Mesendoderm (in vitro differentiated cells): ENCODE measurements at regions not wholly inside any gene's neighbourhood (a gene's known extent, or its start where the extent isn't known, plus 50 kb on each side); places are given as distances from the start of the nearest gene placed in this dataset.

ENCODE experiments used
- DNase-seq: peaks from one replicate; pipeline ENCODE4 v3.0.0; 2013
- H2AK5ac ChIP-seq: 2 replicates; pipeline ENCODE4 v1.6.1; 2013; ENCODE audit warnings: low read length, inconsistent platforms
- H2BK120ac ChIP-seq: 2 replicates; pipeline ENCODE4 v1.6.1; 2013; ENCODE audit warnings: low read depth, mild to moderate bottlenecking, low read length, moderate library complexity, mixed read lengths
- H2BK15ac ChIP-seq: replicated peaks from 2 replicates; pipeline ENCODE4 v1.6.1; 2013; ENCODE audit warnings: low read depth, mild to moderate bottlenecking, moderate library complexity
- H2BK5ac ChIP-seq: 2 replicates; pipeline ENCODE4 v1.6.1; 2013; ENCODE audit warnings: low read length, inconsistent platforms
- H3K18ac ChIP-seq: 2 replicates; pipeline ENCODE4 v1.6.1; 2013; ENCODE audit warnings: mild to moderate bottlenecking, low read length, mixed read lengths
- H3K23ac ChIP-seq: one replicate; pipeline ENCODE4 v1.6.1; 2013; ENCODE audit warnings: low read length
- H3K27ac ChIP-seq: 2 replicates; pipeline ENCODE4 v1.5.1; 2013; ENCODE audit warnings: low read depth, mild to moderate bottlenecking, inconsistent platforms, low read length, moderate library complexity
- H3K27me3 ChIP-seq: 2 replicates; pipeline ENCODE4 v1.6.1; 2013; ENCODE audit warnings: low read length, control low read depth, mild to moderate bottlenecking, inconsistent platforms; ENCODE audit not compliant: insufficient read depth, poor library complexity
- H3K36me3 ChIP-seq: 2 replicates; pipeline ENCODE4 v1.6.1; 2013; ENCODE audit warnings: low read length, inconsistent platforms; ENCODE audit not compliant: control insufficient read depth, insufficient read depth
- H3K4ac ChIP-seq: one replicate; pipeline ENCODE4 v1.6.1; 2013; ENCODE audit warnings: low read depth, mild to moderate bottlenecking, low read length, moderate library complexity
- H3K4me1 ChIP-seq: 2 replicates; pipeline ENCODE4 v1.6.1; 2013; ENCODE audit warnings: low read depth, low read length, inconsistent platforms; ENCODE audit not compliant: control insufficient read depth
- H3K4me2 ChIP-seq: 2 replicates; pipeline ENCODE4 v1.6.1; 2013; ENCODE audit warnings: low read length
- H3K4me3 ChIP-seq: 2 replicates; pipeline ENCODE4 v1.5.1; 2013; ENCODE audit warnings: mild to moderate bottlenecking, low read length
- H3K56ac ChIP-seq: one replicate; pipeline ENCODE4 v1.6.1; 2013; ENCODE audit warnings: low read length
- H3K79me1 ChIP-seq: 2 replicates; pipeline ENCODE4 v1.6.1; 2013; ENCODE audit warnings: low read length, inconsistent platforms
- H3K79me2 ChIP-seq: 2 replicates; pipeline ENCODE4 v1.6.1; 2013; ENCODE audit warnings: mild to moderate bottlenecking, low read length; ENCODE audit not compliant: control insufficient read depth, insufficient read depth
- H3K9ac ChIP-seq: 2 replicates; pipeline ENCODE4 v1.6.1; 2013; ENCODE audit warnings: low read length, inconsistent platforms
- H4K5ac ChIP-seq: one replicate; pipeline ENCODE4 v1.6.1; 2013; ENCODE audit warnings: low read length
- H4K8ac ChIP-seq: one replicate; pipeline ENCODE4 v1.6.1; 2013; ENCODE audit warnings: low read depth, mild to moderate bottlenecking, control low read depth, low read length, moderate library complexity
- WGBS: extraction: QIAGEN DNeasy Blood & Tissue Kit; methylation state at CpG from one replicate; pipeline ENCODE4 v1.1.7; 2013; ENCODE audit warnings: low lambda C conversion rate, missing lambda C conversion rate; ENCODE audit not compliant: insufficient coverage; ENCODE audit errors: extremely low coverage; 5-methylcytosine and 5-hydroxymethylcytosine counted together

GRCh38 chr13:31853643-31854326, 114.5 kb downstream of the RXFP2 start:
- Histone ChIP-seq H3K79me1 (no peaks in the 10 kb centered on the region), H3K23ac (no peak overlapping the region), H3K56ac (no peak overlapping the region), H3K4me2 (no peak overlapping the region), H3K4me1 (no peaks in the 10 kb centered on the region), H2BK5ac (no peak overlapping the region), H3K27ac (no peak overlapping the region), H4K8ac (no peak overlapping the region), H3K36me3 (no peaks in the 10 kb centered on the region), H4K5ac (no peak overlapping the region), H3K9ac (no peak overlapping the region), H2BK120ac (no peak overlapping the region), H2BK15ac (no peak overlapping the region), H3K18ac (no peak overlapping the region), H3K4me3 (no peak overlapping the region), H3K27me3 (no peaks in the 10 kb centered on the region), H3K4ac (no peak overlapping the region), H2AK5ac (no peak overlapping the region), H3K79me2 (no peaks in the 10 kb centered on the region)
- WGBS = no CpG with 5 or more reads among the region's 6 CpGs
- DNase-seq = no peak

DNA sequence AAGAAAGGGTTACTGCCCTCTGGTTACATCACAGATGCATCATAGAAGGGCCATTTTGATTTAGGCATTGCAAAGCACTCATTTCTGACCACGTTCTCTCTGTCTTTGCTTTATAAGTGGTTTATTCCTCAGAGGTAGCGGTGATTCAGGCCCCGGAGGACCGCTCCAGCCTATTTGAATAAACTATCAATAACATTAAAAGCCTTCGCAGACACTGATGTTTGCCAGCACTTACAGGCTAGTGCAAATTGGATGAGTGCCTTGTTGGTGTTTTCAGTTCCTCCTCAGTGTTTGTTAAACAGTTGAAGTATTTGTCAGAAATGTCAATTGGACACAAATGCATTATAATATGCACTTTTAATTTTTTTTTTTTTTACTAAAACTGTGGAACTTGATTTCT, 120.2 kb downstream of the RXFP2 start:
- no peak overlapping the region for H3K4ac ChIP-seq
- no peaks in the 10 kb centered on the region for H3K79me2 ChIP-seq
- no peaks in the 10 kb centered on the region for H3K27me3 ChIP-seq
- H4K5ac ChIP-seq = no peak overlapping the region
- H4K8ac ChIP-seq = no peak overlapping the region
- H3K79me1 ChIP-seq = no peaks in the 10 kb centered on the region
- no peak overlapping the region for H2BK5ac ChIP-seq
- no peak overlapping the region for H3K9ac ChIP-seq
- WGBS = no CpG with 5 or more reads among the region's 5 CpGs
- H2BK120ac ChIP-seq = no peak overlapping the region
- no peaks in the 10 kb centered on the region for H3K4me1 ChIP-seq
- H3K23ac ChIP-seq = no peak overlapping the region
- no peak overlapping the region for H3K27ac ChIP-seq
- H2AK5ac ChIP-seq = no peak overlapping the region
- H3K18ac ChIP-seq = no peak overlapping the region
- no peak overlapping the region for H3K4me3 ChIP-seq
- no peaks in the 10 kb centered on the region for H3K36me3 ChIP-seq
- DNase-seq = no peak
- no peak overlapping the region for H2BK15ac ChIP-seq
- H3K56ac ChIP-seq = no peak overlapping the region
- no peak overlapping the region for H3K4me2 ChIP-seq

- Histone ChIP-seq H3K79me1 (no peaks in the 10 kb centered on the region), H3K36me3 (no peaks in the 10 kb centered on the region), H2BK15ac (no peak overlapping the region), H3K4me2 (no peak overlapping the region), H4K5ac (no peak overlapping the region), H3K27ac (no peak overlapping the region), H3K18ac (no peak overlapping the region), H4K8ac (no peak overlapping the region), H3K4me1 (no peaks in the 10 kb centered on the region), H2BK5ac (no peak overlapping the region), H2AK5ac (no peak overlapping the region), H3K23ac (no peak overlapping the region), H3K9ac (no peak overlapping the region), H3K4ac (no peak overlapping the region), H3K27me3 (no peaks in the 10 kb centered on the region), H3K79me2 (no peaks in the 10 kb centered on the region), H3K4me3 (no peak overlapping the region), H3K56ac (no peak overlapping the region), H2BK120ac (no peak overlapping the region)
- DNase-seq = no peak
- no CpG with 5 or more reads among the region's 5 CpGs for WGBS
These were observed 120.7 kb downstream of the RXFP2 start for GRCh38 chr13:31860002-31860401.

- Histone ChIP-seq H3K23ac (no peak overlapping the region), H3K4me2 (no peak overlapping the region), H2AK5ac (no peak overlapping the region), H3K18ac (no peak overlapping the region), H3K56ac (no peak overlapping the region), H3K4me1 (no peaks in the 10 kb centered on the region), H3K27ac (no peak overlapping the region), H3K79me2 (no peaks in the 10 kb centered on the region), H3K9ac (no peak overlapping the region), H4K8ac (no peak overlapping the region), H2BK5ac (no peak overlapping the region), H3K4me3 (no peak overlapping the region), H3K79me1 (no peaks in the 10 kb centered on the region), H2BK120ac (no peak overlapping the region), H4K5ac (no peak overlapping the region), H2BK15ac (no peak overlapping the region), H3K4ac (no peak overlapping the region), H3K27me3 (no peaks in the 10 kb centered on the region), H3K36me3 (no peaks in the 10 kb centered on the region)
- no CpG with 5 or more reads among the region's 3 CpGs for WGBS
- no peak for DNase-seq
These were observed 123.5 kb downstream of the RXFP2 start for GRCh38 chr13:31862828-31863227.

GRCh38 chr13:31864307-31864706, 125.0 kb downstream of the RXFP2 start:
- Histone ChIP-seq H2BK5ac (no peak overlapping the region), H3K4ac (no peak overlapping the region), H3K4me1 (no peaks in the 10 kb centered on the region), H3K27me3 (no peaks in the 10 kb centered on the region), H3K79me1 (no peaks in the 10 kb centered on the region), H3K4me2 (no peak overlapping the region), H3K18ac (no peak overlapping the region), H3K23ac (no peak overlapping the region), H3K9ac (no peak overlapping the region), H2AK5ac (no peak overlapping the region), H3K36me3 (no peaks in the 10 kb centered on the region), H4K8ac (no peak overlapping the region), H3K56ac (no peak overlapping the region), H4K5ac (no peak overlapping the region), H3K27ac (no peak overlapping the region), H2BK15ac (no peak overlapping the region), H3K79me2 (no peaks in the 10 kb centered on the region), H2BK120ac (no peak overlapping the region), H3K4me3 (no peak overlapping the region)
- no CpG with 5 or more reads among the region's 2 CpGs for WGBS
- DNase-seq = no peak

DNA sequence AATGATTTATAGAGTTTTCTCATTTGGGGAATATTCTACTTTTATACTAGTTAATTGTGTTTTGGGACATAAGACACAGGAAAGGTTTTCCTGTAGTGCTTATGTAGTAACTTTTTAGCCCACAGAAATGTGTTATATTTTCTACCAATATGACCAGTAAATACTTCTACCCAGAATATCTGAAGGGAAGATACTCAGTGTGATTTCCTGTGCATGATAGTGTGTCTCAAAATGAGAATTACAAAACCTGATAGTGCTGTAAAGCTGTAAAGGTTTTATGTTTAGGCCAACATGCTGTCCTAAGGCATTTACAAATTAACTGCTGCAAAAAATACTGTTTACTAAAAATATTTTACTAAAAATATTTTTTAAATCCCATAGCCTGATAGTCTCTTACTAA, 126.8 kb downstream of the RXFP2 start:
- H4K8ac ChIP-seq = no peak overlapping the region
- no peak overlapping the region for H2BK15ac ChIP-seq
- no peak overlapping the region for H2AK5ac ChIP-seq
- H3K27ac ChIP-seq = no peak overlapping the region
- no peaks in the 10 kb centered on the region for H3K36me3 ChIP-seq
- H3K9ac ChIP-seq = no peak overlapping the region
- H3K18ac ChIP-seq = no peak overlapping the region
- no peak overlapping the region for H4K5ac ChIP-seq
- H3K4ac ChIP-seq = no peak overlapping the region
- no peak for DNase-seq
- no peak overlapping the region for H3K56ac ChIP-seq
- no peaks in the 10 kb centered on the region for H3K27me3 ChIP-seq
- H2BK5ac ChIP-seq = no peak overlapping the region
- no peak overlapping the region for H2BK120ac ChIP-seq
- H3K23ac ChIP-seq = no peak overlapping the region
- H3K79me1 ChIP-seq = no peaks in the 10 kb centered on the region
- no peak overlapping the region for H3K4me3 ChIP-seq
- H3K79me2 ChIP-seq = no peaks in the 10 kb centered on the region
- no peak overlapping the region for H3K4me2 ChIP-seq
- no peaks in the 10 kb centered on the region for H3K4me1 ChIP-seq
